AG09319 (cell line): ENCODE measurements at regions not wholly inside any gene's neighbourhood (a gene's known extent, or its start where the extent isn't known, plus 50 kb on each side); places are given as distances from the start of the nearest gene placed in this dataset.

Source experiments
- DNase-seq: peaks from one replicate; pipeline ENCODE4 v3.0.0-alpha.2; 2010; ENCODE audit warnings: low read depth; ENCODE audit errors: extremely low read depth
- TF ChIP-seq, protein P1 (sequence below): IDR thresholded peaks from 2 replicates; pipeline ENCODE4 v1.5.1; 2011; ENCODE audit warnings: low read depth, mild to moderate bottlenecking, inconsistent platforms, low read length, moderate library complexity

DNA sequence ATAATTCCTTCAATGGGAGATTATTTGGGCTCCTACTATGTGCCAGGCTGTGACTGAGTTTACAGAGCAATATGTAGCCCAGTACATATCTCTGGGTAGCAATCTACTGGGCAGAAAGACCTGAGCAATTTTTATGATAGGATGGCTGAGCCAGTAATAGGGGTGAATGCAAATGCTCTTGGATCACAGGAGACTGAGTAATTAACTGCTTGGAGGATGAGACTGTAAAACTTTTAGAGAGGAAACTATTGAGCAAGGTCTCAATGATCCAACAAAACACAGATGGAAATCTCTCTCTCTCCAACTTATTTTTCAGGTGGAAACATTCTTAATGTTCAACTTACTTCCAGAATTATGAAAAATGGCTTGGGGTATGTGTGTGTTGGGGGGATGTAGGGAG is 402.2 kb downstream of the AEBP2 start:
- TF ChIP-seq, protein P1, sequence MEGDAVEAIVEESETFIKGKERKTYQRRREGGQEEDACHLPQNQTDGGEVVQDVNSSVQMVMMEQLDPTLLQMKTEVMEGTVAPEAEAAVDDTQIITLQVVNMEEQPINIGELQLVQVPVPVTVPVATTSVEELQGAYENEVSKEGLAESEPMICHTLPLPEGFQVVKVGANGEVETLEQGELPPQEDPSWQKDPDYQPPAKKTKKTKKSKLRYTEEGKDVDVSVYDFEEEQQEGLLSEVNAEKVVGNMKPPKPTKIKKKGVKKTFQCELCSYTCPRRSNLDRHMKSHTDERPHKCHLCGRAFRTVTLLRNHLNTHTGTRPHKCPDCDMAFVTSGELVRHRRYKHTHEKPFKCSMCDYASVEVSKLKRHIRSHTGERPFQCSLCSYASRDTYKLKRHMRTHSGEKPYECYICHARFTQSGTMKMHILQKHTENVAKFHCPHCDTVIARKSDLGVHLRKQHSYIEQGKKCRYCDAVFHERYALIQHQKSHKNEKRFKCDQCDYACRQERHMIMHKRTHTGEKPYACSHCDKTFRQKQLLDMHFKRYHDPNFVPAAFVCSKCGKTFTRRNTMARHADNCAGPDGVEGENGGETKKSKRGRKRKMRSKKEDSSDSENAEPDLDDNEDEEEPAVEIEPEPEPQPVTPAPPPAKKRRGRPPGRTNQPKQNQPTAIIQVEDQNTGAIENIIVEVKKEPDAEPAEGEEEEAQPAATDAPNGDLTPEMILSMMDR: no peak
- no peak for DNase-seq

DNA sequence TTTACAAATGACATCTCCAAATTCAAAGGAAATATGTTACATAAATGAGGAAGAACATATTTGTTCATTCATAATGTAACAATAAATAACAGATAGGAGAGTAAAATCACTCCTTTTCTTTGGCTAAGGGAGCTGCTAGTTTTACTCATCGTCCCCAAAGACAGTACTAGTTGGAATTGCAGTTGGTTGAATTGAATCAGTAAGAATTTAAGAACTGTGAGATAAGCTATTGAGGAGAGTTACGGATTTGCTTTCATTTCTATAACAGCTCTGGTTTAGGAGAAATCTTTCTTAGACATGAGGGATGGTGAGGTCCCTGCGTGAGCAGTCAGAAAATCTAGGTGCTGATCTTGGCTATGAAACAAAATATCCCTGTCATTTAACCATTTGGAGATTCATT is 402.8 kb downstream of the AEBP2 start:
- TF ChIP-seq, protein P1: no peak
- DNase-seq: no peak

GRCh38 chr12:19844224-19844623 is 404.9 kb downstream of the AEBP2 start:
- TF ChIP-seq, protein P1: no peak

DNA sequence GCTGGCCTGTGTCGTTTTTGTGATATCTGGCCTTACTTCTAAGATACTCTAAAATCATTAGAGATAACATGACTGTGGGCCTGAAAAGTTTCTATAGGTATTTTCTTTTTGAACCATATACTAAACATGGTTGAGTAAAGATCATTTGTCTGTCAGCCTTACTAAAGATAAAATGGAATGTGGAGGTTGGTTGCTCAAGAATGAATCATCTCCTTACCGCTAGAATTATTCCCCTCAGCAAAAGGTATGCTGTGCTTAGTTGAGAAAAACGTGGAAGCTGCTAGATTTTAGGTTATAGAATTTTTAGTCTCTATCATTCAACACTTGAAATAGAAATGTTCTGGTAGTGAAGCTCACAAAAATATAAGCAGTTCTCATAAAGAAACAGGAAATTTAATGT is 407.3 kb downstream of the AEBP2 start:
- TF ChIP-seq, protein P1: no peak
- DNase-seq: no peak

More at GRCh38 chr12:19844224-19844623, 404.9 kb downstream of the AEBP2 start:
- no peak for DNase-seq

- TF ChIP-seq, protein P1: no peak
- no peak for DNase-seq
Observed at GRCh38 chr12:19847294-19848059, 408.2 kb downstream of the AEBP2 start.

- DNase-seq: no peak
- TF ChIP-seq, protein P1: no peak
Observed at GRCh38 chr12:19848421-19848820, 409.1 kb downstream of the AEBP2 start.

GRCh38 chr12:19849208-19849607 is 409.9 kb downstream of the AEBP2 start:
- DNase-seq: no peak
- TF ChIP-seq, protein P1: no peak
